Stimulated activated memory B cell treated with anti-CD40 and anti-IgM and Interleukin-4, amounts not matched to agents 10 μg/mL and 1 μg/mL and 100 μg/mL, for 72 hours (primary cell): ENCODE measurements at regions not wholly inside any gene's neighbourhood (a gene's known extent, or its start where the extent isn't known, plus 50 kb on each side); places are given as distances from the start of the nearest gene placed in this dataset.

Experiments used
- ATAC-seq: fragments of 150-1000 bp; cut with Tn5 transposase; 2 replicates; pipeline ENCODE4 v1.10.0; 2021
- H3K27ac Mint-ChIP-seq: one replicate; pipeline ENCODE4 v1.8.0; 2022; ENCODE audit warnings: mild to moderate bottlenecking, mixed read lengths
- H3K27me3 Mint-ChIP-seq: one replicate; pipeline ENCODE4 v1.8.0; 2022; ENCODE audit warnings: mixed read lengths
- H3K36me3 Mint-ChIP-seq: one replicate; pipeline ENCODE4 v1.8.0; 2022; ENCODE audit warnings: mixed read lengths
- H3K4me1 Mint-ChIP-seq: one replicate; pipeline ENCODE4 v1.8.0; 2022; ENCODE audit warnings: mixed read lengths
- H3K4me3 Mint-ChIP-seq: one replicate; pipeline ENCODE4 v1.8.0; 2022; ENCODE audit warnings: mild to moderate bottlenecking, moderate library complexity, mixed read lengths
- H3K9me3 Mint-ChIP-seq: one replicate; pipeline ENCODE4 v1.8.0; 2022; ENCODE audit warnings: mixed read lengths

DNA sequence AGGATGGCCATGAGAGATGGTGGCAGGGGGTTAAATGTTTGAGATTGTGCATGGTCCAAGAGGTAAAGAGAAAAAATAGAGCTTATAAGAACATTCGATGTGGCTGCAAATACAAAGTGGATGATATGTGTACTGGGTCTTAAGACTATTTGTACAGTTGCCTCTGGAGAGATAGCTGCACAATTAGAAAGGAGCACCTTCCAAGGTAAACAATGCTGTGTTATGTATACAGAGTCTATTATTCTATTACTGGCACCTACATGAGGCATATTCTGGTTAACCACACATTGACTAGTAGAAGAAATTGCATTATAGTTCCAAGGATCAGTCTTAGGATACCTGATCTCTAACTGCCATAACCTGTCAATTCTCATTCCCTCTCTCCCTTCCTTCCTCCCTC, 238.0 kb upstream of the FOXN3 start:
- Mint-ChIP-seq H3K27me3 (no peaks in the 10 kb centered on the region), H3K4me3 (no peak overlapping the region), H3K36me3 (no peaks in the 10 kb centered on the region), H3K4me1 (peaks cover 49% of the 10 kb centered on the region), H3K9me3 (peaks cover 3% of the 10 kb centered on the region), H3K27ac (no peak overlapping the region)
- no peak for ATAC-seq

GRCh38 chr14:89652352-89652751, 235.3 kb upstream of the FOXN3 start:
- peak overlapping the region; percentile 76 for H3K27ac Mint-ChIP-seq
- peak overlapping the region; percentile 11 for H3K4me3 Mint-ChIP-seq
- H3K4me1 Mint-ChIP-seq = peaks cover 44% of the 10 kb centered on the region

GRCh38 chr14:89651805-89652204, 234.8 kb upstream of the FOXN3 start:
- peak overlapping the region; percentile 2 for H3K4me3 Mint-ChIP-seq
- peaks cover 44% of the 10 kb centered on the region for H3K4me1 Mint-ChIP-seq
- no peak for ATAC-seq
- H3K9me3 Mint-ChIP-seq = no peaks in the 10 kb centered on the region
- no peaks in the 10 kb centered on the region for H3K27me3 Mint-ChIP-seq
- no peaks in the 10 kb centered on the region for H3K36me3 Mint-ChIP-seq
- H3K27ac Mint-ChIP-seq = peak overlapping the region; percentile 76

More at GRCh38 chr14:89652352-89652751, 235.3 kb upstream of the FOXN3 start:
- peak; percentile 65 for ATAC-seq
- Mint-ChIP-seq H3K36me3 (no peaks in the 10 kb centered on the region), H3K9me3 (peaks cover 3% of the 10 kb centered on the region), H3K27me3 (no peaks in the 10 kb centered on the region)

GRCh38 chr14:89650077-89650978, 233.3 kb upstream of the FOXN3 start:
- no peaks in the 10 kb centered on the region for H3K27me3 Mint-ChIP-seq
- H3K36me3 Mint-ChIP-seq = no peaks in the 10 kb centered on the region
- no peaks in the 10 kb centered on the region for H3K9me3 Mint-ChIP-seq
- H3K27ac Mint-ChIP-seq = peak overlapping the region; percentile 76
- H3K4me1 Mint-ChIP-seq = peaks cover 37% of the 10 kb centered on the region
- peak; percentile 85 for ATAC-seq
- peak overlapping the region; percentile 20 for H3K4me3 Mint-ChIP-seq

GRCh38 chr14:89649451-89650075, 232.5 kb upstream of the FOXN3 start:
- H3K36me3 Mint-ChIP-seq = no peaks in the 10 kb centered on the region
- H3K9me3 Mint-ChIP-seq = no peaks in the 10 kb centered on the region
- H3K4me3 Mint-ChIP-seq = no peak overlapping the region
- H3K27me3 Mint-ChIP-seq = no peaks in the 10 kb centered on the region
- H3K27ac Mint-ChIP-seq = peak overlapping the region; percentile 76
- H3K4me1 Mint-ChIP-seq = peaks cover 35% of the 10 kb centered on the region
- ATAC-seq = no peak

DNA sequence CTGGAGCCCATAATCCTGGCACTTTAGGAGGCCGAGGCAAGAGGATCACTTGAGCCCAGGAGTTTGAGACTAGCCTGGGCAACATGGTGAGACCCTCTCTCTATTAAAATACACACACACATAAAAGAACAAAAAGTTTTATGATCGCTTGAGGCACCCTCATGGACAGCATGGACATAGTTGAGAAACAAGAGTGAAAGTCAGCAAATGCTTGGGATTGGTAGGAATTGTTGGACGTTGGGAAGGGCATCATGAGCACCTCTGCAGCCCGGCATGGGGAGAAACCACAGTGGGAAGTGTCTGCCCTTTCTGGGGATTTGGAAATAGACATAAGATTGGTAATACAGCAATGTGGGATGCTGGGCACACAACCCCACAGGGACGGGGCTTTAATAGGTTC, 231.9 kb upstream of the FOXN3 start:
- Mint-ChIP-seq H3K27ac (no peak overlapping the region), H3K27me3 (no peaks in the 10 kb centered on the region), H3K4me3 (no peak overlapping the region), H3K9me3 (no peaks in the 10 kb centered on the region), H3K36me3 (no peaks in the 10 kb centered on the region), H3K4me1 (peaks cover 35% of the 10 kb centered on the region)
- no peak for ATAC-seq

DNA sequence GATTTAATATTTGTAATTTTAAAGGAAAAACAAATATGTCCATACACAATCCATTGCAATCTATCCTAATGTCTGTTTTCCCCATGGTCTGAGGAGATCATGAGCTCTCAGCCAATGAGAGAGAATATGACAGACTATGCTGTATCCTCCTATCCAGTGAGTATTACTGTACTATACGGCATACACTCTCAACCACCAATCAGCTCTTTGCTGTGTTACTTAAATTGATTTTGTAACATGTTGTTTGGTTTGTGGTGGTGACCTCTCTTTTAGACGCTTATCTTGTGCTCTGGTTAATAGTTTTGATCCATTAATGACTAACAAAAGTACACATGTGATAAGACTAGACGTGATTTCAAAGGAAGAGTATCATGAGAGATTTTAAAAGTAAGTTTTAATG, 231.5 kb upstream of the FOXN3 start:
- Mint-ChIP-seq H3K27ac (no peak overlapping the region), H3K36me3 (no peaks in the 10 kb centered on the region), H3K4me1 (peaks cover 35% of the 10 kb centered on the region), H3K27me3 (no peaks in the 10 kb centered on the region), H3K4me3 (no peak overlapping the region), H3K9me3 (no peaks in the 10 kb centered on the region)
- ATAC-seq = no peak

- Mint-ChIP-seq H3K4me3 (no peak overlapping the region), H3K27me3 (no peaks in the 10 kb centered on the region), H3K9me3 (no peaks in the 10 kb centered on the region), H3K36me3 (no peaks in the 10 kb centered on the region), H3K4me1 (peaks cover 26% of the 10 kb centered on the region), H3K27ac (no peak overlapping the region)
- ATAC-seq = no peak
Observed at GRCh38 chr14:89646971-89647370, 229.9 kb upstream of the FOXN3 start.

GRCh38 chr14:89644641-89645040, 227.6 kb upstream of the FOXN3 start:
- H3K36me3 Mint-ChIP-seq = no peaks in the 10 kb centered on the region
- H3K9me3 Mint-ChIP-seq = no peaks in the 10 kb centered on the region
- peaks cover 19% of the 10 kb centered on the region for H3K4me1 Mint-ChIP-seq
- no peak for ATAC-seq
- no peak overlapping the region for H3K27ac Mint-ChIP-seq
- no peaks in the 10 kb centered on the region for H3K27me3 Mint-ChIP-seq
- no peak overlapping the region for H3K4me3 Mint-ChIP-seq

DNA sequence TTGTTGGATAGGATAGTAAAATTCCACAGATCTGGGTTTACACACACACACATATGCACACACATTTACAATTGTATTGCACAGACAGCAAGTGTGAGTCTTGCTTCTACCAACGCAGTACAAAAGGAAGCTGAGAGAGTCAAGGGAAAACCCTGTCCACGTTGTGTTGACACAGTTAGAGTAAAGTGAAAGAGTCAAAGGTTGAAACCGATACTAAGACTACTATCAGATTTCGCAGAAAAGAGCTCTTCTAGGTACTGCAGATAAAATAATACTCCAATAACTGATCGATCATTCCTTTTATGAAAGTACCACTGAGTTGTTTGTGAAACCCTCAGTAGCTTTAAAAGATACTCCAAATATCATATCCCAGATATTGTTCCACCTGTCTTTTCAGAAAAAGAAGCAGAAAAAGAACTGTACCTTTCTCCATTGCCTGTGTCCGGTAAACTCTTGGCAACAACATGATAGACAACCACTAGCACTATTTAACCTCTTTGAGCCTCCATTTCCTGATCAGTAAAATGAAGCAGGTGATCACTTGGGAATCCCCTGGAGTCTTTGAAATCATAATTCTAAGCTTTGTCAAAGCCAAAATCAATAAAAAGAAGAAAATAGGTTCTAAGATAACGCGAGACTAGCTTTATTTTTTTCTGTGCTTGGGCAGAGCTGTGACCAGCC, 224.6 kb upstream of the FOXN3 start:
- peaks cover 5% of the 10 kb centered on the region for H3K36me3 Mint-ChIP-seq
- H3K27ac Mint-ChIP-seq = peak overlapping the region; percentile 82
- H3K4me3 Mint-ChIP-seq = peak overlapping the region; percentile 66
- H3K27me3 Mint-ChIP-seq = no peaks in the 10 kb centered on the region
- H3K4me1 Mint-ChIP-seq = peaks cover 24% of the 10 kb centered on the region
- H3K9me3 Mint-ChIP-seq = peaks cover 5% of the 10 kb centered on the region
- ATAC-seq = peak; percentile 94

DNA sequence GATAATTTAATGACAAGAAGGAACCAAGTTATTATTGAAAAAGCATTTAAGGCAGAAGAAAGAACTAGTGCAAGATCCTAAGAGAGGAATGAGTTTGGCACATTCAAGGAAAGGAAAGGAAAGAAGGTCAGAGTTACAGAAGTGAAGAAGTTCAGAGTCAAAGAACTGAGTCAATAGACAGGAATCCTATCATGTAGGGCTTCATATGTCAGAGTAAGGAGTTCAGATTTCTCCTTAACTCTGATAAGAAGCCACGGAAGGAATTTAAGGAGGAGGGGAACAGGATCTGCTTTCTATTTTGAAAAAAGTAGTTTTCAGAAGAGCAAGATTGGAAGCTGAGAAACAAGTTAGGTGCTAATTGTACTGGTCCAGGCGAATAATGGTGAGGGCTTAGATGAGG, 223.1 kb upstream of the FOXN3 start:
- H3K4me1 Mint-ChIP-seq = peaks cover 24% of the 10 kb centered on the region
- H3K27me3 Mint-ChIP-seq = no peaks in the 10 kb centered on the region
- H3K36me3 Mint-ChIP-seq = peaks cover 5% of the 10 kb centered on the region
- peak overlapping the region; percentile 7 for H3K27ac Mint-ChIP-seq
- peaks cover 5% of the 10 kb centered on the region for H3K9me3 Mint-ChIP-seq
- no peak overlapping the region for H3K4me3 Mint-ChIP-seq
- no peak for ATAC-seq

- peaks cover 5% of the 10 kb centered on the region for H3K36me3 Mint-ChIP-seq
- no peak for ATAC-seq
- peaks cover 24% of the 10 kb centered on the region for H3K4me1 Mint-ChIP-seq
- peak overlapping the region; percentile 33 for H3K27ac Mint-ChIP-seq
- peaks cover 5% of the 10 kb centered on the region for H3K9me3 Mint-ChIP-seq
- H3K27me3 Mint-ChIP-seq = no peaks in the 10 kb centered on the region
- H3K4me3 Mint-ChIP-seq = no peak overlapping the region
Observed at GRCh38 chr14:89639687-89640086, 222.7 kb upstream of the FOXN3 start.

GRCh38 chr14:89638891-89639290, 221.9 kb upstream of the FOXN3 start:
- peaks cover 5% of the 10 kb centered on the region for H3K9me3 Mint-ChIP-seq
- no peaks in the 10 kb centered on the region for H3K27me3 Mint-ChIP-seq
- peaks cover 5% of the 10 kb centered on the region for H3K36me3 Mint-ChIP-seq
- no peak overlapping the region for H3K4me3 Mint-ChIP-seq
- no peak for ATAC-seq
- H3K4me1 Mint-ChIP-seq = peaks cover 24% of the 10 kb centered on the region
- peak overlapping the region; percentile 33 for H3K27ac Mint-ChIP-seq

DNA sequence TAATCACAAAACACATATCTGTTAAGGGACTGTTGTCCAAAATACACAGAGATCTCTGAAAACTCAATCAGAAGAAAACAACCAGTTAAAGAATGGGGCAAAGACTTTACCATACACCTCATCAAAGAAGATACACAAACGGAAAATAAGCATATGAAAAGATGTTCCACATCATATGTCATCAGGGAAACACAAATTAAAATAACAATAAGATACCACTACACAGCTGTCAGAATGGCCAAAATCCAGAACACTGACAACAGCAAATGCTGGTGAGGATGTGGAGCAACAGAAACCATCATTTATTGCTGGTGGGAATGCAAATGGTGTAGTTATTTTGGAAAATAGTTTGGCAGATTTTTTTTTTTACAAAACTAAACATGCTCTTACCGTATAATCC, 220.5 kb upstream of the FOXN3 start:
- H3K4me1 Mint-ChIP-seq = peaks cover 32% of the 10 kb centered on the region
- no peak overlapping the region for H3K27ac Mint-ChIP-seq
- H3K36me3 Mint-ChIP-seq = peaks cover 5% of the 10 kb centered on the region
- no peak for ATAC-seq
- no peak overlapping the region for H3K4me3 Mint-ChIP-seq
- no peaks in the 10 kb centered on the region for H3K27me3 Mint-ChIP-seq
- peaks cover 5% of the 10 kb centered on the region for H3K9me3 Mint-ChIP-seq

GRCh38 chr14:89635615-89636014, 218.6 kb upstream of the FOXN3 start:
- Mint-ChIP-seq H3K4me3 (no peak overlapping the region), H3K27ac (no peak overlapping the region), H3K36me3 (peaks cover 5% of the 10 kb centered on the region), H3K27me3 (no peaks in the 10 kb centered on the region), H3K4me1 (peaks cover 23% of the 10 kb centered on the region), H3K9me3 (peaks cover 5% of the 10 kb centered on the region)
- no peak for ATAC-seq
